Osteoblast (primary cell): ENCODE measurements at regions not wholly inside any gene's neighbourhood (a gene's known extent, or its start where the extent isn't known, plus 50 kb on each side); places are given as distances from the start of the nearest gene placed in this dataset.

Experiments
- DNase-seq: peaks from one replicate; pipeline ENCODE4 v3.0.0; 2011; ENCODE audit warnings: low spot score, mixed read lengths; ENCODE audit not compliant: insufficient read length; ENCODE audit errors: missing footprints
- H2AFZ ChIP-seq: 2 replicates; pipeline ENCODE4 v1.6.0; 2011; ENCODE audit warnings: mild to moderate bottlenecking, low read length
- H3K27ac ChIP-seq: 2 replicates; pipeline ENCODE4 v1.5.1; 2011; ENCODE audit warnings: mild to moderate bottlenecking, low read depth, low read length, moderate library complexity
- H3K27me3 ChIP-seq: 2 replicates; pipeline ENCODE4 v1.6.0; 2012; ENCODE audit warnings: mild to moderate bottlenecking, control low read depth, inconsistent platforms, low read length, moderate library complexity; ENCODE audit not compliant: insufficient read depth
- H3K36me3 ChIP-seq: 2 replicates; pipeline ENCODE4 v1.5.1; 2011; ENCODE audit warnings: mild to moderate bottlenecking, low read length, control low read depth, moderate library complexity; ENCODE audit not compliant: insufficient read depth
- H3K4me1 ChIP-seq: 2 replicates; pipeline ENCODE4 v1.5.1; 2011; ENCODE audit warnings: mild to moderate bottlenecking, low read length, control low read depth, moderate library complexity; ENCODE audit not compliant: insufficient read depth
- H3K4me2 ChIP-seq: 2 replicates; pipeline ENCODE4 v1.6.0; 2011; ENCODE audit warnings: mild to moderate bottlenecking, low read length; ENCODE audit not compliant: insufficient read depth
- H3K4me3 ChIP-seq: fragments of 200-600 bp; sonication (generic); 3 replicates; pipeline ENCODE4 v1.5.1; 2012; ENCODE audit warnings: mild to moderate bottlenecking, low read length, inconsistent platforms; ENCODE audit not compliant: insufficient read depth
- H3K79me2 ChIP-seq: 2 replicates; pipeline ENCODE4 v1.6.0; 2012; ENCODE audit warnings: mild to moderate bottlenecking, low read length, control low read depth, inconsistent platforms; ENCODE audit not compliant: insufficient read depth
- H3K9me3 ChIP-seq: 2 replicates; pipeline ENCODE4 v1.5.1; 2011; ENCODE audit warnings: low read depth, low read length, control low read depth
- H4K20me1 ChIP-seq: 2 replicates; pipeline ENCODE4 v1.6.0; 2012; ENCODE audit warnings: mild to moderate bottlenecking, low read length, control low read depth; ENCODE audit not compliant: insufficient read depth
- TF ChIP-seq, protein P1 (sequence below): IDR thresholded peaks from 2 replicates; pipeline ENCODE4 v1.5.1; 2011; ENCODE audit warnings: mild to moderate bottlenecking, low read depth, low read length, moderate library complexity; ENCODE audit errors: extremely low read depth

DNA sequence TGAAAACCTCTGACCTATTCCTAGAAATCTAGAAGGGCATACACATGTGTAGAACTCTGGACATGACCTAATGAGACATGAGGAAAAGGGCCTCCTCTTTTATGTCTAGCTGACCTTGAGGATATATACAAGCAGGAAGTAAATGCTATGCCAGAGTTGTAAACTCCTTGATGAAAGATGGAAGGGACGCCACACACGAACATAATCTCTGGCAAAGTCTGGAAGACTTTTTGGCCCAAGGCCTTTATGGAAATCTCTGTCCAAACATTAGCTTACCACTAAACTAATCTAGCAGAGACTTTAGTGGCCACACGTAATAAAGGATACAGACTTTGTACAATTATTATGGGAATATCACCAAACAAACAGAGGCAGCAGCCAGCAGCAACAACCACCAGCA is 138.1 kb upstream of the THSD7A start:
- H3K4me3 ChIP-seq, result no peak overlapping the region
- no peaks in the 10 kb centered on the region for H4K20me1 ChIP-seq
- no peaks in the 10 kb centered on the region for H3K27me3 ChIP-seq
- TF ChIP-seq, protein P1, sequence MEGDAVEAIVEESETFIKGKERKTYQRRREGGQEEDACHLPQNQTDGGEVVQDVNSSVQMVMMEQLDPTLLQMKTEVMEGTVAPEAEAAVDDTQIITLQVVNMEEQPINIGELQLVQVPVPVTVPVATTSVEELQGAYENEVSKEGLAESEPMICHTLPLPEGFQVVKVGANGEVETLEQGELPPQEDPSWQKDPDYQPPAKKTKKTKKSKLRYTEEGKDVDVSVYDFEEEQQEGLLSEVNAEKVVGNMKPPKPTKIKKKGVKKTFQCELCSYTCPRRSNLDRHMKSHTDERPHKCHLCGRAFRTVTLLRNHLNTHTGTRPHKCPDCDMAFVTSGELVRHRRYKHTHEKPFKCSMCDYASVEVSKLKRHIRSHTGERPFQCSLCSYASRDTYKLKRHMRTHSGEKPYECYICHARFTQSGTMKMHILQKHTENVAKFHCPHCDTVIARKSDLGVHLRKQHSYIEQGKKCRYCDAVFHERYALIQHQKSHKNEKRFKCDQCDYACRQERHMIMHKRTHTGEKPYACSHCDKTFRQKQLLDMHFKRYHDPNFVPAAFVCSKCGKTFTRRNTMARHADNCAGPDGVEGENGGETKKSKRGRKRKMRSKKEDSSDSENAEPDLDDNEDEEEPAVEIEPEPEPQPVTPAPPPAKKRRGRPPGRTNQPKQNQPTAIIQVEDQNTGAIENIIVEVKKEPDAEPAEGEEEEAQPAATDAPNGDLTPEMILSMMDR, result no peak
- no peaks in the 10 kb centered on the region for H3K9me3 ChIP-seq
- H2AFZ ChIP-seq, result no peak overlapping the region
- no peaks in the 10 kb centered on the region for H3K79me2 ChIP-seq
- no peaks in the 10 kb centered on the region for H3K4me1 ChIP-seq
- no peak overlapping the region for H3K27ac ChIP-seq
- DNase-seq, result no peak
- no peaks in the 10 kb centered on the region for H3K36me3 ChIP-seq
- H3K4me2 ChIP-seq, result no peak overlapping the region

DNA sequence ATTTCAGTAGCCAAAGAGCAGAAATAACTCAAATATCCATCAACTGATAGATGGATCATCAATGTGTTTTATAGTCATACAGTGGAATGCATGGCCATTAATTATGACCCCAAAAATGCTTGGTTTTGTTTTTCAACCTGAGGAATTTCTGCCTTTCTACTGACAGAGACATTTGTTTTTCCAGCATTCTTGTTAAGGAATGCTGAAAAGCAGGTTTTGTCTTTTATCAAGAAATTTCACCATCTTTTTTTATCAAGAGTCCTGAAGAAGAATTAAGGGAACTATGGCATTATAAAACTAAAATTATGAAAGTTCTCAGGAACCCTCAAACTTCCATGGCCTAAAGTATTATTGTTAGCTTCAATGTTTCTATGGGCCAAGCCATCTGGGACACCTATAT is 153.4 kb upstream of the THSD7A start:
- no peak overlapping the region for H3K27ac ChIP-seq
- H3K4me2 ChIP-seq, result no peak overlapping the region
- no peak for DNase-seq
- no peaks in the 10 kb centered on the region for H3K79me2 ChIP-seq
- no peak overlapping the region for H2AFZ ChIP-seq
- no peaks in the 10 kb centered on the region for H3K27me3 ChIP-seq
- no peaks in the 10 kb centered on the region for H3K36me3 ChIP-seq
- no peak overlapping the region for H3K4me3 ChIP-seq
- no peaks in the 10 kb centered on the region for H3K9me3 ChIP-seq
- TF ChIP-seq, protein P1, result no peak
- no peaks in the 10 kb centered on the region for H4K20me1 ChIP-seq
- H3K4me1 ChIP-seq, result no peaks in the 10 kb centered on the region

- TF ChIP-seq, protein P1, result no peak
- Histone ChIP-seq H3K27ac (no peak overlapping the region), H3K27me3 (no peaks in the 10 kb centered on the region), H3K9me3 (no peaks in the 10 kb centered on the region), H2AFZ (no peak overlapping the region), H4K20me1 (no peaks in the 10 kb centered on the region), H3K4me2 (no peak overlapping the region), H3K36me3 (no peaks in the 10 kb centered on the region), H3K79me2 (no peaks in the 10 kb centered on the region), H3K4me1 (no peaks in the 10 kb centered on the region), H3K4me3 (no peak overlapping the region)
- DNase-seq, result no peak
Measured at GRCh38 chr7:11985971-11986370, 154.0 kb upstream of the THSD7A start.

- Histone ChIP-seq H3K4me2 (no peak overlapping the region), H3K4me1 (no peaks in the 10 kb centered on the region), H3K79me2 (no peaks in the 10 kb centered on the region), H3K36me3 (no peaks in the 10 kb centered on the region), H3K4me3 (no peak overlapping the region), H3K27me3 (no peaks in the 10 kb centered on the region), H3K27ac (no peak overlapping the region), H4K20me1 (no peaks in the 10 kb centered on the region), H3K9me3 (no peaks in the 10 kb centered on the region), H2AFZ (no peak overlapping the region)
- TF ChIP-seq, protein P1, result no peak
- DNase-seq, result no peak
Measured at GRCh38 chr7:11988186-11988585, 156.2 kb upstream of the THSD7A start.
